Stomach (tissue), 8 donors: ENCODE measurements at regions not wholly inside any gene's neighbourhood (a gene's known extent, or its start where the extent isn't known, plus 50 kb on each side); places are given as distances from the start of the nearest gene placed in this dataset.

ENCODE experiments used
- DNase-seq, 2 donors: peaks; one replicate each; pipeline versions ENCODE4 v3.0.0 to v3.0.0-alpha.2; 2013 to 2019
- H3K27ac ChIP-seq, 5 donors: fragments of 200-600 bp in 4 of 5; sonication (generic) in 4 of 5; one replicate each; pipeline ENCODE4 v1.5.1; 2013 to 2019; ENCODE audit warnings: mild to moderate bottlenecking in 1 of 5, moderate library complexity in 1 of 5
- H3K27me3 ChIP-seq, 3 donors: fragments of 200-600 bp; sonication (generic); one replicate each; pipeline ENCODE4 v1.5.1; 2017 to 2019; ENCODE audit warnings: mixed run types in 1 of 3
- H3K36me3 ChIP-seq, 4 donors: fragments of 200-600 bp; sonication (generic); 1 replicate in 3 of 4; 2 replicates in 1 of 4; pipeline ENCODE4 v1.5.1; 2016 to 2019
- H3K4me1 ChIP-seq, 4 donors: fragments of 200-600 bp; sonication (generic); one replicate each; pipeline ENCODE4 v1.5.1; 2016 to 2019
- H3K4me3 ChIP-seq, 4 donors: fragments of 200-600 bp; sonication (generic) in 3 of 4; one replicate each; pipeline ENCODE4 v1.5.1; 2016 to 2019; ENCODE audit warnings: mild to moderate bottlenecking in 1 of 4
- H3K9me3 ChIP-seq, 4 donors: fragments of 200-600 bp; sonication (generic); one replicate each; pipeline ENCODE4 v1.5.1; 2016 to 2019
- CTCF ChIP-seq, 7 experiments: fragments of 450-650 bp in 4 of 7; fragments of 200-600 bp in 3 of 7; sonication (generic) in 3 of 7; IDR thresholded peaks; one replicate each; pipeline ENCODE4 v1.5.1; 2016 to 2019; ENCODE audit warnings: antibody characterized with exemption in 7 of 7, control low read depth in 2 of 7, mild to moderate bottlenecking in 1 of 7
- EP300 ChIP-seq: sonication (generic); formaldehyde crosslinking; IDR thresholded peaks from one replicate; pipeline ENCODE4 v1.6.1; 2017; ENCODE audit warnings: antibody characterized with exemption
- POLR2A ChIP-seq, 4 donors: fragments of 450-650 bp; IDR thresholded peaks; one replicate each; pipeline ENCODE4 v1.6.1; 2016; ENCODE audit warnings: antibody characterized with exemption in 4 of 4, control low read depth in 2 of 4, mild to moderate bottlenecking in 1 of 4, moderate library complexity in 1 of 4
- POLR2AphosphoS5 ChIP-seq, 3 donors: sonication (generic); formaldehyde crosslinking; IDR thresholded peaks; one replicate each; pipeline ENCODE4 v1.6.1; 2016; ENCODE audit warnings: antibody characterized with exemption in 3 of 3
- WGBS, 5 donors: extraction: QIAGEN DNeasy Blood & Tissue Kit in 3 of 5; methylation state at CpG; one replicate each; pipeline versions ENCODE4 v1.1.5 to v1.1.7; 2013 to 2018; 5-methylcytosine and 5-hydroxymethylcytosine counted together
- intact Hi-C: fragments of 100-400 bp; cut with DNase I; formaldehyde crosslinking; loops from one replicate; pipeline ENCODE4 v1.15.1; 2023; ENCODE audit warnings: low total_unique reads
- donor health status: healthy with polysubstance abuse.
- donor health status: Bipolar disorder and iron deficiency.
- donor health status: healthy.

- intact Hi-C loops: no loop called here
- no peak for DNase-seq
- Histone ChIP-seq H3K27me3 (no peaks in the 10 kb centered on the region), H3K36me3 (no peaks in the 10 kb centered on the region), H3K4me3 (no peak overlapping the region), H3K9me3 (no peaks in the 10 kb centered on the region), H3K27ac (no peak overlapping the region), H3K4me1 (no peaks in the 10 kb centered on the region)
- TF ChIP-seq CTCF (IDR thresholded peaks at IDR 0.05) (no peak), EP300 (no peak), POLR2AphosphoS5 (IDR thresholded peaks at IDR 0.05) (no peak), POLR2A (IDR thresholded peaks at IDR 0.05) (no peak)
- 64 to 69% (median 67%) methylated on average over 5 of the region's 5 CpGs for WGBS, 5 donors
Measured at GRCh38 chr2:221675201-221675908, 103.3 kb upstream of the EPHA4 start.

GRCh38 chr2:221674446-221674845 is 102.3 kb upstream of the EPHA4 start:
- 72 to 90% (median 87%) methylated on average over 4 of the region's 4 CpGs for WGBS, 5 donors
- no peaks in the 10 kb centered on the region for H3K9me3 ChIP-seq
- no peak for TF ChIP-seq POLR2AphosphoS5 (IDR thresholded peaks at IDR 0.05)
- no peak for TF ChIP-seq CTCF (IDR thresholded peaks at IDR 0.05)
- no peak for TF ChIP-seq EP300
- no peak for TF ChIP-seq POLR2A (IDR thresholded peaks at IDR 0.05)
- no peaks in the 10 kb centered on the region for H3K27me3 ChIP-seq
- no peaks in the 10 kb centered on the region for H3K4me1 ChIP-seq
- no peak for DNase-seq
- intact Hi-C loops: no loop called here
- H3K4me3 ChIP-seq: no peak overlapping the region
- H3K27ac ChIP-seq: no peak overlapping the region
- no peaks in the 10 kb centered on the region for H3K36me3 ChIP-seq

- Histone ChIP-seq H3K4me1 (no peaks in the 10 kb centered on the region), H3K9me3 (peaks cover 0 to 6% (median 2%) of the 10 kb centered on the region in 4 donors), H3K4me3 (no peak overlapping the region), H3K36me3 (no peaks in the 10 kb centered on the region), H3K27ac (no peak overlapping the region), H3K27me3 (no peaks in the 10 kb centered on the region)
- WGBS, 5 donors: 83 to 94% (median 86%) methylated on average over 1 of the region's 1 CpG
- intact Hi-C loops: no loop called here
- DNase-seq: no peak
- TF ChIP-seq EP300 (no peak), CTCF (IDR thresholded peaks at IDR 0.05) (no peak), POLR2AphosphoS5 (IDR thresholded peaks at IDR 0.05) (no peak), POLR2A (IDR thresholded peaks at IDR 0.05) (no peak)
Measured at GRCh38 chr2:221673248-221673647, 101.1 kb upstream of the EPHA4 start.

- Histone ChIP-seq H3K9me3 (peaks cover 0 to 7% (median 3%) of the 10 kb centered on the region in 4 donors), H3K27me3 (no peaks in the 10 kb centered on the region), H3K36me3 (no peaks in the 10 kb centered on the region), H3K4me1 (no peaks in the 10 kb centered on the region), H3K4me3 (no peak overlapping the region), H3K27ac (no peak overlapping the region)
- peak in 1 of 2 donors; percentile 27 for DNase-seq
- 28 to 43% (median 39%) methylated on average over 4 of the region's 4 CpGs for WGBS, 5 donors
- TF ChIP-seq EP300: no peak
- TF ChIP-seq CTCF (IDR thresholded peaks at IDR 0.05): no peak
- no peak for TF ChIP-seq POLR2AphosphoS5 (IDR thresholded peaks at IDR 0.05)
- intact Hi-C loops: no loop called here
Measured at GRCh38 chr2:221671515-221671914, 99.4 kb upstream of the EPHA4 start.
